Tibial nerve (tissue), 4 donors: ENCODE measurements at regions not wholly inside any gene's neighbourhood (a gene's known extent, or its start where the extent isn't known, plus 50 kb on each side); places are given as distances from the start of the nearest gene placed in this dataset.

Experiments
- DNase-seq, 2 donors: peaks; one replicate each; pipeline ENCODE4 v3.0.0-alpha.2; 2019; ENCODE audit warnings: low spot score in 2 of 2
- H3K27ac ChIP-seq, 4 donors: fragments of 200-600 bp; sonication (generic) in 3 of 4; one replicate each; pipeline ENCODE4 v1.5.1; 2017 to 2019; ENCODE audit warnings: mild to moderate bottlenecking in 1 of 4
- H3K27me3 ChIP-seq, 2 donors: fragments of 200-600 bp; sonication (generic) in 1 of 2; one replicate each; pipeline versions ENCODE4 v1.5.1 to v1.6.0; 2017 to 2019
- H3K36me3 ChIP-seq, 3 donors: fragments of 200-600 bp; sonication (generic); one replicate each; pipeline ENCODE4 v1.5.1; 2018 to 2019
- H3K4me1 ChIP-seq, 4 donors: fragments of 200-600 bp; sonication (generic) in 3 of 4; one replicate each; pipeline ENCODE4 v1.5.1; 2017 to 2019
- H3K4me3 ChIP-seq, 4 donors: fragments of 200-600 bp; sonication (generic) in 3 of 4; one replicate each; pipeline ENCODE4 v1.5.1; 2017 to 2019; ENCODE audit warnings: mild to moderate bottlenecking in 1 of 4, moderate library complexity in 1 of 4
- H3K9me3 ChIP-seq, 4 donors: fragments of 200-600 bp; sonication (generic) in 3 of 4; one replicate each; pipeline ENCODE4 v1.5.1; 2017 to 2019
- EP300 ChIP-seq, 2 donors: sonication (generic); formaldehyde crosslinking; IDR thresholded peaks; one replicate each; pipeline ENCODE4 v1.6.1; 2017; ENCODE audit warnings: antibody characterized with exemption in 2 of 2, mild to moderate bottlenecking in 1 of 2
- POLR2A ChIP-seq, 2 donors: fragments of 450-650 bp; IDR thresholded peaks; one replicate each; pipeline ENCODE4 v1.6.1; 2017; ENCODE audit warnings: antibody characterized with exemption in 2 of 2, mild to moderate bottlenecking in 2 of 2, moderate library complexity in 2 of 2
- WGBS, 2 donors: methylation state at CpG; one replicate each; pipeline ENCODE4 v1.1.5; 2018; 5-methylcytosine and 5-hydroxymethylcytosine counted together
- TF ChIP-seq, protein P1 (sequence below), 5 experiments: fragments of 200-600 bp in 3 of 5; fragments of 450-650 bp in 2 of 5; sonication (generic) in 3 of 5; IDR thresholded peaks; one replicate each; pipeline ENCODE4 v1.5.1; 2016 to 2019; ENCODE audit warnings: antibody characterized with exemption in 5 of 5, mild to moderate bottlenecking in 3 of 5, moderate library complexity in 2 of 5

- DNase-seq: no peak
- 94 to 97% methylated on average over 16 of the region's 16 CpGs for WGBS, 2 donors
Measured at GRCh38 chr4:134326866-134327265, 125.3 kb upstream of the PABPC4L start.

DNA sequence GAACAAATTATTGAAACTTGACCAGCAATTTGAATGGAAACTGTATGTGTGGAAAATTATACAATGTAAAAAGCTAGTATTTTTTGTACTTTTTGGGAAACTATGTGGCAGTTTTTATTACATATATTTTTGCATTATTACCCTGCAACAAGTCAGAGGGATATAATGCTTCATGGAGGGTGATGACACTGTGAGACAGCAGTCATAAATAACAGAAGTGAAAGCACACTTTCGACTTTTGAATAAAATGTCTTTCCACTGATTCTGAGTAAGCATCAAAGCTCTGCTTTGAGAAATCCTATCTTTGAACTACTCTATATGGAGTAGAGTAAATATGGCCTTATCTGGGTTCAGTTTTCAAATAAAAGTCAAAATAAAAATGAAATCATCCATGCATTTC, 122.6 kb upstream of the PABPC4L start:
- no peak for DNase-seq
- Histone ChIP-seq H3K9me3 (peaks cover 0 to 6% (median 0%) of the 10 kb centered on the region in 4 donors), H3K4me1 (no peaks in the 10 kb centered on the region), H3K36me3 (no peaks in the 10 kb centered on the region), H3K27me3 (no peaks in the 10 kb centered on the region), H3K4me3 (no peak overlapping the region), H3K27ac (no peak overlapping the region)
- TF ChIP-seq POLR2A (IDR thresholded peaks at IDR 0.05) (no peak), EP300 (IDR thresholded peaks at IDR 0.05) (no peak)
- TF ChIP-seq, protein P1, sequence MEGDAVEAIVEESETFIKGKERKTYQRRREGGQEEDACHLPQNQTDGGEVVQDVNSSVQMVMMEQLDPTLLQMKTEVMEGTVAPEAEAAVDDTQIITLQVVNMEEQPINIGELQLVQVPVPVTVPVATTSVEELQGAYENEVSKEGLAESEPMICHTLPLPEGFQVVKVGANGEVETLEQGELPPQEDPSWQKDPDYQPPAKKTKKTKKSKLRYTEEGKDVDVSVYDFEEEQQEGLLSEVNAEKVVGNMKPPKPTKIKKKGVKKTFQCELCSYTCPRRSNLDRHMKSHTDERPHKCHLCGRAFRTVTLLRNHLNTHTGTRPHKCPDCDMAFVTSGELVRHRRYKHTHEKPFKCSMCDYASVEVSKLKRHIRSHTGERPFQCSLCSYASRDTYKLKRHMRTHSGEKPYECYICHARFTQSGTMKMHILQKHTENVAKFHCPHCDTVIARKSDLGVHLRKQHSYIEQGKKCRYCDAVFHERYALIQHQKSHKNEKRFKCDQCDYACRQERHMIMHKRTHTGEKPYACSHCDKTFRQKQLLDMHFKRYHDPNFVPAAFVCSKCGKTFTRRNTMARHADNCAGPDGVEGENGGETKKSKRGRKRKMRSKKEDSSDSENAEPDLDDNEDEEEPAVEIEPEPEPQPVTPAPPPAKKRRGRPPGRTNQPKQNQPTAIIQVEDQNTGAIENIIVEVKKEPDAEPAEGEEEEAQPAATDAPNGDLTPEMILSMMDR (IDR thresholded peaks at IDR 0.05): no peak
- 58 to 67% methylated on average over 1 of the region's 1 CpG for WGBS, 2 donors

More at GRCh38 chr4:134326866-134327265, 125.3 kb upstream of the PABPC4L start:
- TF ChIP-seq POLR2A (IDR thresholded peaks at IDR 0.05) (no peak), EP300 (IDR thresholded peaks at IDR 0.05) (no peak)
- TF ChIP-seq, protein P1 (IDR thresholded peaks at IDR 0.05): no peak
- Histone ChIP-seq H3K27ac (no peak overlapping the region), H3K4me1 (no peaks in the 10 kb centered on the region), H3K4me3 (no peak overlapping the region), H3K27me3 (no peaks in the 10 kb centered on the region), H3K36me3 (no peaks in the 10 kb centered on the region), H3K9me3 (no peaks in the 10 kb centered on the region)

DNA sequence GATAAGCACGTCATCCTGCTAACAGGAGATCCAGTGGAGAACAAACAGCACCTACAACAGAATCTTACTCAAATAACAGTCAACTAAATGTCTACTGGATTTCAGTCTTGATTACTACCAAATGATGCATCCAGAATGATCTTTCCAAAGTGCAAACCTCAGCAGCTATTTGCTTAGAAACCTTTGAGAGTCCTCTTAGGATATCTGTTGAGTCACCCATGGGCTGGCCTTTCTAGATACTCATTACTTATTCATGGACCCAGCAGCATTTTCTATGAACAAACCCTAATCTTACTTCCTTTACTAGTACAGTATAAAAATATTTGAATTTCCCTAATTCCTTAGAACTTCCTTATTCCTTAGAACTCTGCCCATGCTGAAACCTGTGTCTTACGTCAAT, 118.5 kb upstream of the PABPC4L start:
- DNase-seq: no peak
- no peaks in the 10 kb centered on the region for H3K36me3 ChIP-seq
- H3K27me3 ChIP-seq: no peaks in the 10 kb centered on the region
- TF ChIP-seq, protein P1 (IDR thresholded peaks at IDR 0.05): no peak
- TF ChIP-seq POLR2A (IDR thresholded peaks at IDR 0.05): no peak
- no peak for TF ChIP-seq EP300 (IDR thresholded peaks at IDR 0.05)
- H3K9me3 ChIP-seq: peaks cover 0 to 6% (median 0%) of the 10 kb centered on the region in 4 donors
- 30 to 38% methylated on average over 2 of the region's 2 CpGs for WGBS, 2 donors
- H3K4me3 ChIP-seq: no peak overlapping the region
- H3K27ac ChIP-seq: no peak overlapping the region
- H3K4me1 ChIP-seq: no peaks in the 10 kb centered on the region

DNA sequence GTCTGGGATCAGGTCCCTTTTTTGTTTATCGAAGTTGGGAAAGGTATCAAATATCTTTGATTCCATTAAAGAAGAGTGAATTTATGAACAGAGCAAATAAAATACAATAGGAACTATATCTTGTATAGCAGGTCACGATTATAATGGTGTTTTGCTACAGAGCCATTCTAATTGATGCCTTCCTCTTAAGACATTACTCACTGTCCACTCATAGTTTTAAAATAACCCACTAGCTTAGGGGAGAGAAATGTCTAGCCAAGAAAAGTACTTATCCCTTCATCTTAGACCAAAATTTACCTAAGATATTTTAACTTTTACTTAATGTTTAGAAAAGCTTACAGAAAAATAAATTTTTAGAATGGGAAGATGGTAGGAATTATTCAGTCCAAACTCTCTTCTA, 112.0 kb upstream of the PABPC4L start:
- WGBS, 2 donors: 81 to 84% methylated on average over 2 of the region's 2 CpGs
- H3K27me3 ChIP-seq: no peaks in the 10 kb centered on the region

GRCh38 chr4:134309715-134310114, 108.1 kb upstream of the PABPC4L start:
- TF ChIP-seq EP300 (IDR thresholded peaks at IDR 0.05) (no peak), POLR2A (IDR thresholded peaks at IDR 0.05) (no peak)
- TF ChIP-seq, protein P1 (IDR thresholded peaks at IDR 0.05): no peak
- Histone ChIP-seq H3K4me1 (no peaks in the 10 kb centered on the region), H3K36me3 (no peaks in the 10 kb centered on the region), H3K4me3 (no peak overlapping the region), H3K27me3 (no peaks in the 10 kb centered on the region), H3K9me3 (no peaks in the 10 kb centered on the region), H3K27ac (no peak overlapping the region)
- 75 to 80% methylated on average over 2 of the region's 2 CpGs for WGBS, 2 donors
- no peak for DNase-seq

More for the DNA sequence above, 112.0 kb upstream of the PABPC4L start:
- Histone ChIP-seq H3K9me3 (no peaks in the 10 kb centered on the region), H3K4me3 (no peak overlapping the region), H3K36me3 (no peaks in the 10 kb centered on the region), H3K4me1 (no peaks in the 10 kb centered on the region), H3K27ac (no peak overlapping the region)
- DNase-seq: no peak
- TF ChIP-seq, protein P1 (IDR thresholded peaks at IDR 0.05): no peak
- TF ChIP-seq EP300 (IDR thresholded peaks at IDR 0.05) (no peak), POLR2A (IDR thresholded peaks at IDR 0.05) (no peak)
